ENCODE measurements at regions not wholly inside any gene's neighbourhood (a gene's known extent, or its start where the extent isn't known, plus 50 kb on each side); places are given as distances from the start of the nearest gene placed in this dataset.

- no peak for TF ChIP-seq CTCF (IDR thresholded peaks at IDR 0.05)
- H3K27me3 ChIP-seq (ENCODE audit: control insufficient read depth, insufficient read depth, low read length), result no peaks in the 10 kb centered on the region
These were observed 1555.9 kb upstream of the RAG2 start for GRCh38 chr11:38153985-38154384.

GRCh38 chr11:38143852-38144251 is 1545.8 kb upstream of the RAG2 start:
- no peaks in the 10 kb centered on the region for H3K27me3 ChIP-seq (ENCODE audit: control insufficient read depth, insufficient read depth, low read length)
- no peak for TF ChIP-seq CTCF (IDR thresholded peaks at IDR 0.05)
- H3K9me3 ChIP-seq (ENCODE audit: control insufficient read depth, low read length), result no peaks in the 10 kb centered on the region

More at GRCh38 chr11:38153985-38154384, 1555.9 kb upstream of the RAG2 start:
- H3K27ac ChIP-seq, result no peak overlapping the region
- no peak overlapping the region for H2AFZ ChIP-seq
- no peak overlapping the region for H3K4me2 ChIP-seq (ENCODE audit: low read length)
- H3K4me1 ChIP-seq, result no peaks in the 10 kb centered on the region
- no peak overlapping the region for H3K4me3 ChIP-seq (ENCODE audit: low read depth, low read length)
- H3K79me2 ChIP-seq, result no peaks in the 10 kb centered on the region
- no peak overlapping the region for H3K9ac ChIP-seq
- no peaks in the 10 kb centered on the region for H3K9me3 ChIP-seq (ENCODE audit: control insufficient read depth, low read length)
- H3K36me3 ChIP-seq (ENCODE audit: control insufficient read depth, insufficient read depth, low read length), result no peaks in the 10 kb centered on the region

DNA sequence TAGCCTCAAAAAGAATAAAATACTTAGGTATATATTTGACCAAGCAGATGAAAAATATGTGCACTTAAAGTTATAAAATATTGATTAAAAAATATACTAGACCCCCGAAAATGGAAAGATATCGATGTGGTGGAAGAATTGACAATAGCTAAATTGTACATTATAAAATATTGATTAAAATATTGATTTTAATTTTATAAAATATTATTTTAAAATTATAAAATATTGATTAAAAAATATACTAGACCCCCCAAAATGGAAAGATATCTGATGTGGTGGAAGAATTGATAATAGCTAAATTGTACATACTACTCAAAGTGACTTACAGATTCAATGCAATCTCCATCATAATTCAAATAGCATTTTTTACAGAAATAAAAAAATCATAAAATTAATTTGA is 1540.9 kb upstream of the RAG2 start:
- H3K27ac ChIP-seq, result no peak overlapping the region
- H3K79me2 ChIP-seq, result no peaks in the 10 kb centered on the region
- no peaks in the 10 kb centered on the region for H3K27me3 ChIP-seq (ENCODE audit: control insufficient read depth, insufficient read depth, low read length)
- no peak overlapping the region for H3K4me2 ChIP-seq (ENCODE audit: low read length)
- no peak overlapping the region for H3K4me3 ChIP-seq (ENCODE audit: low read depth, low read length)
- no peaks in the 10 kb centered on the region for H3K4me1 ChIP-seq
- H3K9me3 ChIP-seq (ENCODE audit: control insufficient read depth, low read length), result no peaks in the 10 kb centered on the region
- H3K9ac ChIP-seq, result no peak overlapping the region
- no peaks in the 10 kb centered on the region for H3K36me3 ChIP-seq (ENCODE audit: control insufficient read depth, insufficient read depth, low read length)
- H2AFZ ChIP-seq, result no peak overlapping the region
- TF ChIP-seq CTCF (IDR thresholded peaks at IDR 0.05), result no peak

More at GRCh38 chr11:38143852-38144251, 1545.8 kb upstream of the RAG2 start:
- Histone ChIP-seq H3K9ac (no peak overlapping the region), H2AFZ (no peak overlapping the region), H3K27ac (no peak overlapping the region), H3K4me3 (ENCODE audit: low read depth, low read length) (no peak overlapping the region), H3K36me3 (ENCODE audit: control insufficient read depth, insufficient read depth, low read length) (no peaks in the 10 kb centered on the region), H3K4me2 (ENCODE audit: low read length) (no peak overlapping the region), H3K79me2 (no peaks in the 10 kb centered on the region), H3K4me1 (no peaks in the 10 kb centered on the region)

DNA sequence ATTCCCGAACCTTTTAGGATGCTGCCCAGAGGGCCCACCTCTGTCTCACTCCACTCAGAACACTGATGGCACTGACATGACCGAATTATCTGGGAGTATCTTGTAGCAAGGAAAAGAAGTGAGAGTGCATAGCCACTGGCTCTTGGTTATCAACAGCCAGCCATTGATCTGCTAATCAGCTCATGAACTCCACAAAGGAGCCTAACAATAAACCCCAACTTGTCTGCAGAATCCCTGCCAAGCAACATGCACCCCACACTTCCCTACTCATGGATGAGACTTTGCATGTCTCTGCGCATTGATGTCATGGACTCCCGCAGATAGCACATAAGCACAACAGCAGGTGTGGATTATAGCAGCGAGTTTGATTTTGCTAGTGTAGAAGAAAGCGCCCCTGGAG is 1538.9 kb upstream of the RAG2 start:
- H3K4me2 ChIP-seq (ENCODE audit: low read length), result no peak overlapping the region
- no peak overlapping the region for H3K4me3 ChIP-seq (ENCODE audit: low read depth, low read length)
- H3K79me2 ChIP-seq, result no peaks in the 10 kb centered on the region
- no peaks in the 10 kb centered on the region for H3K4me1 ChIP-seq
- H3K27me3 ChIP-seq (ENCODE audit: control insufficient read depth, insufficient read depth, low read length), result no peaks in the 10 kb centered on the region
- H3K27ac ChIP-seq, result no peak overlapping the region
- no peak overlapping the region for H3K9ac ChIP-seq
- TF ChIP-seq CTCF (IDR thresholded peaks at IDR 0.05), result no peak
- no peaks in the 10 kb centered on the region for H3K36me3 ChIP-seq (ENCODE audit: control insufficient read depth, insufficient read depth, low read length)
- no peaks in the 10 kb centered on the region for H3K9me3 ChIP-seq (ENCODE audit: control insufficient read depth, low read length)
- H2AFZ ChIP-seq, result no peak overlapping the region

DNA sequence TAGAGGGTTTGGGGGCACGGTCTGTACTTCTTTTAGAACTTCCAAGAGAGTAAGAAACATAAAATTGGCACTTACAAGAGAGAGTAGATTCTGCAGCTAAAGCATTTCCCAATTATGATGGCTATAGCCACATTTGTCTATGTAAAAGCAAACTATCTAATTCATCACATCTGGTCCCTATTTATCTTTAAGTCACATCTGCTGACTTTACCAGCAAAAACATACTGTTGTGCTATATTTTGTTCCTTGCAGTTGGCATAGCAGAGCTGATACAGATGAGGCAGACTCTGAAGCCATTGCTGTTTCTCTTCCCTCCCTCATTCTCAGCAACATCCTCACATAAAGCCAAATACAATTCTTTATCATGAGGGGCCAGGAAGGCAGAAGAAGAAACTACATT is 1533.5 kb upstream of the RAG2 start:
- H3K79me2 ChIP-seq, result no peaks in the 10 kb centered on the region
- H3K27me3 ChIP-seq (ENCODE audit: control insufficient read depth, insufficient read depth, low read length), result no peaks in the 10 kb centered on the region
- no peak overlapping the region for H2AFZ ChIP-seq
- no peak for TF ChIP-seq CTCF (IDR thresholded peaks at IDR 0.05)
- no peak overlapping the region for H3K4me3 ChIP-seq (ENCODE audit: low read depth, low read length)
- H3K36me3 ChIP-seq (ENCODE audit: control insufficient read depth, insufficient read depth, low read length), result no peaks in the 10 kb centered on the region
- H3K27ac ChIP-seq, result no peak overlapping the region
- no peaks in the 10 kb centered on the region for H3K4me1 ChIP-seq
- H3K9me3 ChIP-seq (ENCODE audit: control insufficient read depth, low read length), result no peaks in the 10 kb centered on the region
- no peak overlapping the region for H3K9ac ChIP-seq
- no peak overlapping the region for H3K4me2 ChIP-seq (ENCODE audit: low read length)
